ENCODE measurements at regions not wholly inside any gene's neighbourhood (a gene's known extent, or its start where the extent isn't known, plus 50 kb on each side); places are given as distances from the start of the nearest gene placed in this dataset.

- in situ Hi-C loops (cut with HindIII; ENCODE audit: low sequenced_read_pairs), result no loop called here
These were observed 66.1 kb upstream of the B3GAT1 start for GRCh38 chr11:134478176-134478575.

GRCh38 chr11:134477486-134477885 lies 65.4 kb upstream of the B3GAT1 start:
- in situ Hi-C loops (cut with HindIII; ENCODE audit: low sequenced_read_pairs), result no loop called here

GRCh38 chr11:134476435-134477021 lies 64.5 kb upstream of the B3GAT1 start:
- in situ Hi-C loops (cut with HindIII; ENCODE audit: low sequenced_read_pairs), result no loop called here

- in situ Hi-C loops (cut with HindIII; ENCODE audit: low sequenced_read_pairs), result no loop called here
These were observed 63.9 kb upstream of the B3GAT1 start for GRCh38 chr11:134475951-134476350.

- in situ Hi-C loops (cut with HindIII; ENCODE audit: low sequenced_read_pairs), result no loop called here
These were observed 62.9 kb upstream of the B3GAT1 start for GRCh38 chr11:134474942-134475341.

GRCh38 chr11:134474070-134474860 lies 62.2 kb upstream of the B3GAT1 start:
- in situ Hi-C loops (cut with HindIII; ENCODE audit: low sequenced_read_pairs), result no loop called here

- in situ Hi-C loops (cut with HindIII; ENCODE audit: low sequenced_read_pairs), result no loop called here
These were observed 59.8 kb upstream of the B3GAT1 start for GRCh38 chr11:134471716-134472455.

- in situ Hi-C loops (cut with HindIII; ENCODE audit: low sequenced_read_pairs), result no loop called here
These were observed 59.2 kb upstream of the B3GAT1 start for GRCh38 chr11:134471087-134471715.

- in situ Hi-C loops (cut with HindIII; ENCODE audit: low sequenced_read_pairs), result no loop called here
These were observed 58.2 kb upstream of the B3GAT1 start for GRCh38 chr11:134470238-134470637.

GRCh38 chr11:134469627-134470026 lies 57.6 kb upstream of the B3GAT1 start:
- in situ Hi-C loops (cut with HindIII; ENCODE audit: low sequenced_read_pairs), result no loop called here

GRCh38 chr11:134468796-134469195 lies 56.8 kb upstream of the B3GAT1 start:
- in situ Hi-C loops (cut with HindIII; ENCODE audit: low sequenced_read_pairs), result no loop called here

- in situ Hi-C loops (cut with HindIII; ENCODE audit: low sequenced_read_pairs), result no loop called here
These were observed 56.1 kb upstream of the B3GAT1 start for GRCh38 chr11:134468081-134468668.

GRCh38 chr11:134466610-134467567 lies 54.8 kb upstream of the B3GAT1 start:
- in situ Hi-C loops (cut with HindIII; ENCODE audit: low sequenced_read_pairs), result no loop called here

GRCh38 chr11:134466156-134466555 lies 54.1 kb upstream of the B3GAT1 start:
- in situ Hi-C loops (cut with HindIII; ENCODE audit: low sequenced_read_pairs), result no loop called here

GRCh38 chr11:134464981-134465730 lies 53.1 kb upstream of the B3GAT1 start:
- in situ Hi-C loops (cut with HindIII; ENCODE audit: low sequenced_read_pairs), result no loop called here

- in situ Hi-C loops (cut with HindIII; ENCODE audit: low sequenced_read_pairs), result no loop called here
These were observed 52.2 kb upstream of the B3GAT1 start for GRCh38 chr11:134464196-134464595.

GRCh38 chr11:134463716-134464115 lies 51.7 kb upstream of the B3GAT1 start:
- in situ Hi-C loops (cut with HindIII; ENCODE audit: low sequenced_read_pairs), result no loop called here
